H1 (cell line): ENCODE measurements at regions not wholly inside any gene's neighbourhood (a gene's known extent, or its start where the extent isn't known, plus 50 kb on each side); places are given as distances from the start of the nearest gene placed in this dataset.

ENCODE experiments used
- CTCF ChIA-PET: fragments of 300-600 bp; sonication (Branson Sonifier 250); formaldehyde crosslinking; loops from one replicate; lab custom pipeline; 2021; ENCODE audit not compliant: partially characterized antibody; lab: Charles Lee
- POLR2A ChIA-PET: fragments of 300-600 bp; sonication (Branson Sonifier 250); formaldehyde crosslinking; loops from one replicate; lab custom pipeline; 2021; ENCODE audit warnings: inconsistent platforms; ENCODE audit not compliant: partially characterized antibody; lab: Charles Lee
- DNase-seq, 2 experiments: peaks; one replicate each; pipeline versions ENCODE4 v3.0.0 to v3.0.0-alpha.2; 2010 to 2022; ENCODE audit warnings: low spot score in 2 of 2, low read depth in 1 of 2, mixed read lengths in 1 of 2
- FAIRE-seq: peaks from 2 replicates; lab custom pipeline; 2011; peaks lifted over from hg19 to GRCh38; lab: Jason Lieb, UNC
- H2AFZ ChIP-seq: 2 replicates; pipeline ENCODE4 v1.8.1; 2012; ENCODE audit warnings: low read length, inconsistent platforms
- H2AK5ac ChIP-seq: 2 replicates; pipeline ENCODE4 v1.6.1; 2013; ENCODE audit warnings: low read depth, low read length
- H2BK120ac ChIP-seq: replicated peaks from 2 replicates; pipeline ENCODE3; 2013; ENCODE audit warnings: low read depth, low read length, inconsistent platforms
- H2BK12ac ChIP-seq: 2 replicates; pipeline ENCODE4 v1.6.1; 2013; ENCODE audit warnings: low read depth, low read length
- H2BK15ac ChIP-seq: 2 replicates; pipeline ENCODE4 v1.6.1; 2013; ENCODE audit warnings: low read length
- H2BK20ac ChIP-seq: 2 replicates; pipeline ENCODE4 v1.6.1; 2013; ENCODE audit warnings: low read length
- H2BK5ac ChIP-seq: 2 replicates; pipeline ENCODE4 v1.6.1; 2013; ENCODE audit warnings: low read depth, low read length
- H3K14ac ChIP-seq: 2 replicates; pipeline ENCODE4 v1.6.1; 2013; ENCODE audit warnings: inconsistent platforms; ENCODE audit not compliant: insufficient read length
- H3K18ac ChIP-seq: 2 replicates; pipeline ENCODE4 v1.6.1; 2013; ENCODE audit warnings: low read length; ENCODE audit errors: extremely low read depth
- H3K23ac ChIP-seq: 2 replicates; pipeline ENCODE4 v1.6.1; 2013; ENCODE audit warnings: inconsistent platforms; ENCODE audit not compliant: insufficient read length
- H3K23me2 ChIP-seq: 2 replicates; pipeline ENCODE4 v1.6.1; 2013; ENCODE audit warnings: low read depth, low read length
- H3K27ac ChIP-seq: 2 replicates; pipeline ENCODE4 v1.6.1; 2011; ENCODE audit warnings: low read depth, low read length, inconsistent platforms
- H3K27me3 ChIP-seq, 4 experiments: replicated peaks in 1 of 4; 1 replicate in 1 of 4; 2 replicates in 3 of 4; pipeline versions ENCODE4 v1.6.1 to v1.8.1; 2011 to 2013; ENCODE audit warnings: low read length in 3 of 4, mild to moderate bottlenecking in 3 of 4, inconsistent platforms in 2 of 4, mixed read lengths in 2 of 4, moderate library complexity in 1 of 4; ENCODE audit not compliant: control insufficient read depth in 3 of 4, insufficient read depth in 3 of 4; ENCODE audit errors: extremely low read depth in 1 of 4
- H3K36me3 ChIP-seq, 4 experiments: 2 replicates each; pipeline versions ENCODE4 v1.6.1 to v1.8.1; 2011 to 2013; ENCODE audit warnings: mild to moderate bottlenecking in 4 of 4, low read length in 3 of 4, moderate library complexity in 2 of 4, control low read depth in 1 of 4, inconsistent platforms in 1 of 4; ENCODE audit not compliant: insufficient read depth in 4 of 4, control insufficient read depth in 2 of 4
- H3K4ac ChIP-seq: replicated peaks from 2 replicates; pipeline ENCODE3; 2013; ENCODE audit warnings: low read length, low read depth, mixed read lengths, inconsistent platforms; ENCODE audit not compliant: insufficient read length
- H3K4me1 ChIP-seq, 4 experiments: replicated peaks in 1 of 4; 1 replicate in 1 of 4; 2 replicates in 3 of 4; pipeline versions ENCODE4 v1.6.1 to v1.8.1; 2011 to 2013; ENCODE audit warnings: low read length in 3 of 4, inconsistent platforms in 2 of 4, mixed read lengths in 1 of 4; ENCODE audit not compliant: insufficient read depth in 4 of 4, control insufficient read depth in 3 of 4
- H3K4me2 ChIP-seq, 2 experiments: 2 replicates each; pipeline versions ENCODE4 v1.6.1 to v1.8.1; 2011 to 2013; ENCODE audit warnings: low read depth in 2 of 2, low read length in 2 of 2, control low read depth in 1 of 2, inconsistent platforms in 1 of 2, mild to moderate bottlenecking in 1 of 2; ENCODE audit not compliant: insufficient read depth in 1 of 2
- H3K4me3 ChIP-seq, 4 experiments: fragments of 200-600, 300-600 bp in 1 of 4; sonication (generic), shearing (Covaris generic), sonication (Bioruptor Twin) in 1 of 4; 2 replicates each; pipeline versions ENCODE4 v1.5.1 to v1.8.1; 2011 to 2016; ENCODE audit warnings: low read length in 4 of 4, low read depth in 3 of 4, control low read depth in 2 of 4, inconsistent platforms in 2 of 4, mild to moderate bottlenecking in 2 of 4, mixed read lengths in 1 of 4, moderate library complexity in 1 of 4; ENCODE audit not compliant: insufficient read depth in 2 of 4; ENCODE audit errors: extremely low read depth in 1 of 4
- H3K56ac ChIP-seq: replicated peaks from 2 replicates; pipeline ENCODE3; 2013; ENCODE audit warnings: low read depth, mild to moderate bottlenecking, mixed read lengths, low read length, inconsistent platforms; ENCODE audit not compliant: insufficient read length
- H3K79me1 ChIP-seq: 2 replicates; pipeline ENCODE4 v1.6.1; 2013; ENCODE audit warnings: low read depth, low read length, control low read depth
- H3K79me2 ChIP-seq, 2 experiments: 2 replicates each; pipeline versions ENCODE4 v1.6.1 to v1.8.1; 2012 to 2013; ENCODE audit warnings: low read length in 2 of 2, mild to moderate bottlenecking in 2 of 2, inconsistent platforms in 1 of 2; ENCODE audit not compliant: insufficient read depth in 2 of 2, control insufficient read depth in 1 of 2
- H3K9ac ChIP-seq, 4 experiments: replicated peaks in 1 of 4; 1 replicate in 1 of 4; 2 replicates in 3 of 4; pipeline versions ENCODE4 v1.6.1 to v1.8.1; 2011 to 2013; ENCODE audit warnings: low read depth in 3 of 4, low read length in 3 of 4, control low read depth in 2 of 4, mild to moderate bottlenecking in 2 of 4, moderate library complexity in 2 of 4, inconsistent platforms in 1 of 4; ENCODE audit errors: extremely low read depth in 1 of 4
- H3K9me3 ChIP-seq, 2 experiments: 2 replicates each; pipeline versions ENCODE4 v1.6.1 to v1.8.1; 2012 to 2013; ENCODE audit warnings: mild to moderate bottlenecking in 2 of 2, moderate library complexity in 2 of 2, control low read depth in 1 of 2, inconsistent platforms in 1 of 2, low read depth in 1 of 2, low read length in 1 of 2, mixed read lengths in 1 of 2; ENCODE audit not compliant: insufficient read depth in 2 of 2
- H4K20me1 ChIP-seq, 2 experiments: replicated peaks in 1 of 2; 2 replicates each; pipeline versions ENCODE3 to v1.8.1; 2011 to 2013; ENCODE audit warnings: inconsistent platforms in 2 of 2, low read length in 2 of 2, mild to moderate bottlenecking in 1 of 2; ENCODE audit not compliant: insufficient read depth in 2 of 2, control insufficient read depth in 1 of 2
- H4K5ac ChIP-seq: 2 replicates; pipeline ENCODE4 v1.6.1; 2013; ENCODE audit warnings: low read length, low read depth, mixed read lengths, inconsistent platforms; ENCODE audit not compliant: insufficient read length
- H4K8ac ChIP-seq: 2 replicates; pipeline ENCODE4 v1.8.0; 2013; ENCODE audit warnings: mild to moderate bottlenecking, moderate library complexity, low read length, inconsistent platforms; ENCODE audit not compliant: insufficient read depth; ENCODE audit errors: extremely low read depth
- H4K91ac ChIP-seq: replicated peaks from 2 replicates; pipeline ENCODE3; 2013; ENCODE audit warnings: low read length, mixed read lengths, inconsistent platforms; ENCODE audit not compliant: insufficient read length
- ATF2 ChIP-seq: IDR thresholded peaks from 2 replicates; pipeline ENCODE4 v1.6.1; 2012; ENCODE audit warnings: low read length, inconsistent platforms
- BRCA1 ChIP-seq: IDR thresholded peaks from 2 replicates; pipeline ENCODE4 v1.6.1; 2012; ENCODE audit warnings: low read depth, low read length, improper control_type of control experiment
- EP300 ChIP-seq, 2 experiments: IDR thresholded peaks; 1 replicate in 1 of 2; 2 replicates in 1 of 2; pipeline ENCODE4 v1.6.1; 2011 to 2012; ENCODE audit warnings: low read depth in 2 of 2, low read length in 2 of 2, mild to moderate bottlenecking in 2 of 2, borderline replicate concordance in 1 of 2, inconsistent platforms in 1 of 2, moderate library complexity in 1 of 2
- MAFK ChIP-seq: IDR thresholded peaks from 2 replicates; pipeline ENCODE4 v1.6.1; 2012; ENCODE audit warnings: low read depth, mild to moderate bottlenecking, improper control_type of control experiment, low read length
- POU5F1 ChIP-seq: IDR thresholded peaks from 2 replicates; pipeline ENCODE4 v1.6.1; 2011; ENCODE audit warnings: low read depth, mild to moderate bottlenecking, low read length, moderate library complexity
- RNF2 ChIP-seq: fragments of 200-900, 300-1000 bp; sonication (generic); IDR thresholded peaks from 2 replicates; pipeline ENCODE4 v1.7.1; 2016; ENCODE audit warnings: borderline replicate concordance, low read depth, mild to moderate bottlenecking, antibody characterized with exemption, low read length; ENCODE audit not compliant: poor library complexity, severe bottlenecking; ENCODE audit errors: missing control alignments
- SIX5 ChIP-seq: IDR thresholded peaks from 2 replicates; pipeline ENCODE4 v1.6.1; 2011; ENCODE audit warnings: mild to moderate bottlenecking, low read depth, low read length
- TCF12 ChIP-seq: IDR thresholded peaks from 2 replicates; pipeline ENCODE4 v1.6.1; 2011; ENCODE audit warnings: low read depth, mild to moderate bottlenecking, low read length
- WGBS, 2 experiments: shearing (Covaris generic) in 1 of 2; methylation state at CpG; one replicate each; pipeline versions ENCODE4 v1.1.6 to v1.1.7; 2013 to 2015; ENCODE audit warnings: low lambda C conversion rate in 2 of 2, mixed read lengths in 2 of 2, inconsistent platforms in 1 of 2, low coverage in 1 of 2, missing lambda C conversion rate in 1 of 2; ENCODE audit not compliant: insufficient replicate concordance in 2 of 2, insufficient coverage in 1 of 2, insufficient read length in 1 of 2; ENCODE audit errors: extremely low coverage in 1 of 2, missing lambda C conversion rate in 1 of 2; 5-methylcytosine and 5-hydroxymethylcytosine counted together

- H2AK5ac ChIP-seq = no peak overlapping the region
- H3K9ac ChIP-seq = no peak overlapping the region
- H3K27ac ChIP-seq = no peak overlapping the region
- no peak overlapping the region for H2BK20ac ChIP-seq
- H3K23ac ChIP-seq = no peak overlapping the region
- no peak overlapping the region for H3K4me2 ChIP-seq
- H3K23me2 ChIP-seq = no peaks in the 10 kb centered on the region
- no peaks in the 10 kb centered on the region for H3K9me3 ChIP-seq
- FAIRE-seq = no peak
- ChIA-PET CTCF (interaction anchor here (0.5 to 3.9 kb wide), 4 partner anchors 9 to 217 kb away, joined by 3 to 13 read pairs (median 3); no protein-coding TSS in a partner anchor), POLR2A (no interaction called here)
- no peak overlapping the region for H3K4me3 ChIP-seq
- no peak for DNase-seq
- WGBS, 2 experiments = 83% methylated on average over 3 of the region's 3 CpGs; no CpG with 5 or more reads in 1 of the 2 experiments
- H3K79me2 ChIP-seq = no peaks in the 10 kb centered on the region
- H3K56ac ChIP-seq = no peak overlapping the region
- H3K36me3 ChIP-seq = no peaks in the 10 kb centered on the region
- H2AFZ ChIP-seq = no peak overlapping the region
- no peak overlapping the region for H2BK12ac ChIP-seq
- no peak overlapping the region for H3K18ac ChIP-seq
- peaks cover 0 to 2% of the 10 kb centered on the region in 2 experiments for H4K20me1 ChIP-seq
- H4K91ac ChIP-seq = no peak overlapping the region
- no peak overlapping the region for H3K14ac ChIP-seq
- H4K8ac ChIP-seq = no peak overlapping the region
- H2BK15ac ChIP-seq = no peak overlapping the region
- H3K4me1 ChIP-seq = no peaks in the 10 kb centered on the region
- no peak overlapping the region for H2BK120ac ChIP-seq
- H4K5ac ChIP-seq = no peak overlapping the region
- H2BK5ac ChIP-seq = no peak overlapping the region
- no peaks in the 10 kb centered on the region for H3K27me3 ChIP-seq
- H3K79me1 ChIP-seq = no peaks in the 10 kb centered on the region
- H3K4ac ChIP-seq = no peak overlapping the region
- no peak for TF ChIP-seq RNF2
- TF ChIP-seq EP300 (IDR thresholded peaks at IDR 0.05; ENCODE audit: borderline replicate concordance in 1 of 2, low read depth in 2 of 2, low read length in 2 of 2) = no peak
- TF ChIP-seq POU5F1 = no peak
- no peak for TF ChIP-seq ATF2
- no peak for TF ChIP-seq BRCA1
- TF ChIP-seq TCF12 = no peak
- TF ChIP-seq MAFK = no peak
- TF ChIP-seq SIX5 = no peak
Measured at GRCh38 chr1:185448591-185449186, 131.6 kb upstream of the IVNS1ABP start.
